ENCODE measurements at regions not wholly inside any gene's neighbourhood (a gene's known extent, or its start where the extent isn't known, plus 50 kb on each side); places are given as distances from the start of the nearest gene placed in this dataset.

- no peaks in the 10 kb centered on the region for H3K9me3 Mint-ChIP-seq
- ATAC-seq, result no peak
- H3K27me3 Mint-ChIP-seq, result no peaks in the 10 kb centered on the region
- H3K4me1 Mint-ChIP-seq, result no peaks in the 10 kb centered on the region
- DNase-seq, result no peak
- H3K27ac Mint-ChIP-seq, result no peak overlapping the region
- H3K4me3 Mint-ChIP-seq, result no peak overlapping the region
These were observed 109.8 kb upstream of the HDX start for GRCh38 chrX:84611843-84612636.

DNA sequence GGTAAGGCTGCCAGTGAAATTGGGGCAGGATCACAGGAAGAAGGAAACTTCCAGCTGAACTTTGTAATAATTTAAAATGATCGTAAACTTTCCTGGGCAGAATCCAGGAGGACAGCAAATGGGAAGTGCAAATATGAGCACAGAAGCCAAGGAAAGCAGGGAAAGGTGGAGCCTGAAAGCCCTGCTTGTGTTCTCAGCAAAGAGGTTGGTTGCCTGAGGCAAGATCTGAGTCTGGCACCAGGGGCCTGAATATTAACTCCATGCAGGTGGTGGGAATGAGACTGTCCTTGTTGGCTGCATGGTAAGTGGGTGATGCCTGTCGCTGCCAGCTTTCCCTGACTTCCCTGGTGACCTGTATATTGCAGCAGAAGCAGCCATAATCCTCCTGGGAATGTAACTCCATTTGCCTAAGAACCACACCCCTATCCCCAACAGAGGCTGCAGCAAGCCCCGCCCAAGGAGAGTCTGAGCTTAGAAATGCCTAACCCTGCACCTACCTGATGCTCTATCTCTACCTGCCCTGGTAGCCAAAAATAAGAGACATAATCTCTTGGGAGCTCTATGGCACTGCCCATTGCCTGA is 132.0 kb upstream of the HDX start:
- no peak for DNase-seq
- Mint-ChIP-seq H3K9me3 (no peaks in the 10 kb centered on the region), H3K4me3 (no peak overlapping the region)

DNA sequence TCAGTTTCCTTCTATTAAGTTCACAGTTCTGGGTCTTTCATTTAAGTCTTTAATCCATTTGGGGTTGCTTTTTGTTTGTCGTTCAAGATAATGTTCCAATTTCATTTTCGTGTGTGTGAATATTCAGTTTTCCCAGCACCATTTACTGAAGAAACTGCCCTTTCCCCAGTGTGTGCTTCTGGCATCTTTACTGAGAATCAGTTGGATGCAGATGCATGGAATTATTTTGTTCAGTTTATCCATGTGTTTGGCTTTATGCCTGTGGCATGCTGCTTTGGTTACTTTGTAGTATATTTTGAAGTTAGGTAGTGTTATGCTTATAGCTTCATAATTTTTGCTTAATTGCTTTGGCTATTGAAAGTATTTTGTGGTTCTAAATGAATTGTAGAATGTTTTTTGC is 163.8 kb upstream of the HDX start:
- Mint-ChIP-seq H3K27ac (no peak overlapping the region), H3K4me3 (no peak overlapping the region), H3K4me1 (no peaks in the 10 kb centered on the region), H3K27me3 (no peaks in the 10 kb centered on the region), H3K9me3 (no peaks in the 10 kb centered on the region)
- no peak for ATAC-seq
- no peak for DNase-seq

More for the DNA sequence above, 132.0 kb upstream of the HDX start:
- no peaks in the 10 kb centered on the region for H3K27me3 Mint-ChIP-seq
- no peak overlapping the region for H3K27ac Mint-ChIP-seq
- no peak for ATAC-seq
- H3K4me1 Mint-ChIP-seq, result no peaks in the 10 kb centered on the region

DNA sequence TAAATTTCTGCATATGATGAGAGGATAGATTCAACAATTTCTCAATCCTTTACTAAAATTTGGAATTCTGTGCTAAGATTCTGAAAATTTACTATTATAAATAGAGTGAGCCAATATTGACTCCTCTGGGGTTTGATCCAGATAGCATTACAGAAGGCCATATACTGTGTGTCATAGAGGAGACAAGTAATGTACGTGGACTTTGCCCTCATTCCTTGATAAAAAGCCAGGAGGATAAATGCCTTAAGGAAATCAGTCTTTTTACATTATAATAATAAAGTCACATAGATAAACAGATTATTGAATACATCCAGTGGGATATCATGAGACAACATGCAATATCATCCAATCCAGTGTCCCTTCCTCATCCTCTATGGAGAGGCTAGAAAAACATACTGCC is 188.0 kb upstream of the HDX start:
- DNase-seq (no peak), ATAC-seq (no peak)
- H3K4me1 Mint-ChIP-seq, result no peaks in the 10 kb centered on the region
- no peak overlapping the region for H3K27ac Mint-ChIP-seq
- H3K27me3 Mint-ChIP-seq, result no peaks in the 10 kb centered on the region
- H3K4me3 Mint-ChIP-seq, result no peak overlapping the region
- H3K9me3 Mint-ChIP-seq, result no peaks in the 10 kb centered on the region

DNA sequence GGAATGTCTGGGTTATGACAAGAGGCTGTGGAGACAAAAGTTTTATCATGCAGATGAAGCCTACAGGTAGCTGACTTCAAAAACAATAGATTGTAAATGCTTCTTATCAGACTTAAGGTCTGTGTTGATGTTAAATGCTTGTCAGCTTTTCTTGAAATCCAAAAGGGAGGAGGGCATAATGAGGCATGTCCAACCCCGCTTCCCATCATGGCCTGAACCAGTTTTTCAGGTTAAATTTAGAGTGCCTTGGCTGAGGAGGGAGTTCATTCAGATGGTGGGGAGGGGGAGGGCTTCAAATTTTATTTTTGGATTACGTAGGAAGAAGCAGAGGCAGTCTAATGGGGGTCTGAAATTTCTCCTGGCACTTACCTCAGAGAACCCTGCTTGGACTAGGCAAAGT is 207.7 kb upstream of the HDX start:
- Mint-ChIP-seq H3K27ac (no peak overlapping the region), H3K4me1 (no peaks in the 10 kb centered on the region), H3K4me3 (no peak overlapping the region), H3K9me3 (peaks cover 0 to 6% of the 10 kb centered on the region in 2 donors), H3K27me3 (no peaks in the 10 kb centered on the region)
- ATAC-seq (no peak), DNase-seq (no peak)

- H3K27me3 Mint-ChIP-seq, result no peaks in the 10 kb centered on the region
- no peak overlapping the region for H3K4me3 Mint-ChIP-seq
- no peaks in the 10 kb centered on the region for H3K4me1 Mint-ChIP-seq
- ATAC-seq (no peak), DNase-seq (no peak)
- H3K27ac Mint-ChIP-seq, result peak overlapping the region in 1 of 2 donors; percentile 69
- H3K9me3 Mint-ChIP-seq, result peaks cover 0 to 6% of the 10 kb centered on the region in 2 donors
These were observed 208.4 kb upstream of the HDX start for GRCh38 chrX:84710611-84711010.

- Mint-ChIP-seq H3K4me3 (no peak overlapping the region), H3K4me1 (no peaks in the 10 kb centered on the region), H3K9me3 (peaks cover 0 to 6% of the 10 kb centered on the region in 2 donors), H3K27ac (no peak overlapping the region), H3K27me3 (no peaks in the 10 kb centered on the region)
- no peak for ATAC-seq
- DNase-seq, result no peak
These were observed 210.4 kb upstream of the HDX start for GRCh38 chrX:84712621-84713020.

DNA sequence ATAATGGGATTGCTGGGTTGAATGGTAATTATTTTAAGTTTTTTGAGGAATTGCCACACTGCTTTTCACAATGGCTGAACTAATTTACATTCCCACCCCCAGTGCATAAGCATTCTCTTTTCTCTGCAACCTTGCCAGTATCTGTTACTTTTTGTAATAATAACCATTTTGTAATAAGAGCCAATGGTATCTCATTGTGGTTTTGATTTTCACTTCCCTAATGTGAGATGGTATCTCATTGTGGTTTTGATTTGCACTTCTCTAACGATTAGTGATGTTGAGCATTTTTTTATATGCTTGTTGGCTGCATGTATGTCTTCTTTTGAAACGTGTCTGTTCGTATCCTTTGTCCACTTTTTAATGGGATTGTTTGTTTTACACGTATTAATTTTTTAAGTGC is 213.1 kb upstream of the HDX start:
- ATAC-seq (no peak), DNase-seq (no peak)
- Mint-ChIP-seq H3K9me3 (no peaks in the 10 kb centered on the region), H3K27me3 (no peaks in the 10 kb centered on the region), H3K4me3 (no peak overlapping the region), H3K27ac (no peak overlapping the region), H3K4me1 (no peaks in the 10 kb centered on the region)

DNA sequence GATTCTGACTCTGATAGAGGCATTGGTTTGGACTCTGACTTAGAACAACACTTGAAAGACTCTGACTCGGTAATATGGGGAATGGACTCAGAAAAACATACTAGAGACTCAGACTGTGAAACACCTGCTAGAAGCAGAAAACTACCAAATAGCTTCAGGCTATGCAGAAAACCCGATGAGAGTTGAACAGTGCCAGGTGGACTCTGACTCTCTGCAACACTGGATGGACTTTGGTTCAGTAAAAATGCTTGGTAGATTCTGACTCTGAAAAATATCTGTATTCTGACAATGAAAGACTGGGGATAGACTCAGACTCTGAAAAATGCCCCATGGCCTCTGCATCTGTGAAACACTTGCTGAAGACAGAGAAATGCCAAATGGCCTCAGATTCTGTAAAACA is 215.1 kb upstream of the HDX start:
- ATAC-seq (no peak), DNase-seq (no peak)
- Mint-ChIP-seq H3K9me3 (no peaks in the 10 kb centered on the region), H3K27ac (no peak overlapping the region), H3K27me3 (no peaks in the 10 kb centered on the region), H3K4me3 (no peak overlapping the region), H3K4me1 (no peaks in the 10 kb centered on the region)

DNA sequence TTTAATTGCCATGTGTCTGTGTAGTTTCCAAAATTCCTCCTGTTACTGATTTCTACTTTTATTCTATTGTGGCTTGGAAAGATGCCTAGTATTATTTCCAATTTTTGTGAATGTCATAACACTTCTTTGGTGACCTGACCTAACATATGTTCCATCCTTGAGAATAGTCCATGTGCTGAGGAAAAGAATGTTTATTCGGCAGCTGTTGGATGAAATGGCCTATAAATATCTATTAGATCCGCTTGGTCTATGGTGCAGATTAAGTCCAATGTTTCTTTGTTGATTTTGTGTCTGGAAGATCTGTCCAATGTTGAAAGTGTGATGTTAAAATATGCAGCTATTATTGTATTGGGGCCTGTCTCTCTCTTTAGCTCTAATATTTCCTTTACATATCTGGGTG is 219.2 kb upstream of the HDX start:
- no peaks in the 10 kb centered on the region for H3K27me3 Mint-ChIP-seq
- H3K9me3 Mint-ChIP-seq, result no peaks in the 10 kb centered on the region
- no peaks in the 10 kb centered on the region for H3K4me1 Mint-ChIP-seq
- H3K27ac Mint-ChIP-seq, result no peak overlapping the region
- ATAC-seq, result no peak
- no peak overlapping the region for H3K4me3 Mint-ChIP-seq
- no peak for DNase-seq

- H3K9me3 Mint-ChIP-seq, result no peaks in the 10 kb centered on the region
- H3K27ac Mint-ChIP-seq, result no peak overlapping the region
- no peak for ATAC-seq
- no peaks in the 10 kb centered on the region for H3K4me1 Mint-ChIP-seq
- no peak overlapping the region for H3K4me3 Mint-ChIP-seq
- no peaks in the 10 kb centered on the region for H3K27me3 Mint-ChIP-seq
- no peak for DNase-seq
These were observed 222.3 kb upstream of the HDX start for GRCh38 chrX:84724576-84724975.

- Mint-ChIP-seq H3K4me1 (no peaks in the 10 kb centered on the region), H3K4me3 (no peak overlapping the region), H3K27ac (no peak overlapping the region), H3K9me3 (no peaks in the 10 kb centered on the region), H3K27me3 (no peaks in the 10 kb centered on the region)
- ATAC-seq (no peak), DNase-seq (no peak)
These were observed 227.2 kb upstream of the HDX start for GRCh38 chrX:84729408-84729807.

- Mint-ChIP-seq H3K4me3 (no peak overlapping the region), H3K9me3 (no peaks in the 10 kb centered on the region), H3K27me3 (no peaks in the 10 kb centered on the region), H3K4me1 (no peaks in the 10 kb centered on the region), H3K27ac (no peak overlapping the region)
- DNase-seq, result peak; percentile 6 to 9
- peak; percentile 80 for ATAC-seq
These were observed 227.6 kb upstream of the HDX start for GRCh38 chrX:84729809-84730208.

GRCh38 chrX:84735025-84735424 is 232.8 kb upstream of the HDX start:
- no peak overlapping the region for H3K27ac Mint-ChIP-seq
- no peak overlapping the region for H3K4me3 Mint-ChIP-seq
- DNase-seq (no peak), ATAC-seq (no peak)
- H3K9me3 Mint-ChIP-seq, result no peaks in the 10 kb centered on the region
- H3K4me1 Mint-ChIP-seq, result no peaks in the 10 kb centered on the region
- no peaks in the 10 kb centered on the region for H3K27me3 Mint-ChIP-seq

GRCh38 chrX:84737471-84737871 is 235.2 kb upstream of the HDX start:
- no peaks in the 10 kb centered on the region for H3K9me3 Mint-ChIP-seq
- H3K27me3 Mint-ChIP-seq, result no peaks in the 10 kb centered on the region
- ATAC-seq (no peak), DNase-seq (no peak)
- H3K4me3 Mint-ChIP-seq, result no peak overlapping the region
- no peak overlapping the region for H3K27ac Mint-ChIP-seq
- no peaks in the 10 kb centered on the region for H3K4me1 Mint-ChIP-seq

- no peak for DNase-seq
- Mint-ChIP-seq H3K4me3 (no peak overlapping the region), H3K27me3 (no peaks in the 10 kb centered on the region), H3K4me1 (no peaks in the 10 kb centered on the region), H3K9me3 (no peaks in the 10 kb centered on the region), H3K27ac (no peak overlapping the region)
- ATAC-seq, result no peak
These were observed 245.3 kb upstream of the HDX start for GRCh38 chrX:84747516-84747915.
